Lung (tissue), 11 donors: ENCODE measurements at regions not wholly inside any gene's neighbourhood (a gene's known extent, or its start where the extent isn't known, plus 50 kb on each side); places are given as distances from the start of the nearest gene placed in this dataset.

Experiments
- ATAC-seq: fragments of 200-7000 bp; cut with Tn5 transposase; one replicate; pipeline ENCODE4 v1.9.1; 2020; ENCODE audit warnings: moderate number of reproducible peaks; ENCODE audit not compliant: insufficient read depth, low FRiP score
- DNase-seq, 3 donors: peaks; one replicate each; pipeline ENCODE4 v3.0.0-alpha.2; 2013 to 2017
- H3K27ac ChIP-seq, 2 donors: one replicate each; pipeline ENCODE4 v1.5.1; 2013; ENCODE audit warnings: mild to moderate bottlenecking in 2 of 2, moderate library complexity in 2 of 2, control low read depth in 1 of 2, inconsistent platforms in 1 of 2, low read depth in 1 of 2, low read length in 1 of 2
- H3K27me3 ChIP-seq, 3 donors: one replicate each; pipeline ENCODE4 v1.5.1; 2013; ENCODE audit warnings: low read length in 2 of 3; ENCODE audit not compliant: control insufficient read depth in 3 of 3, insufficient read depth in 3 of 3
- H3K36me3 ChIP-seq, 4 donors: one replicate each; pipeline ENCODE4 v1.5.1; 2013; ENCODE audit warnings: low read length in 4 of 4, mild to moderate bottlenecking in 1 of 4, moderate library complexity in 1 of 4; ENCODE audit not compliant: control insufficient read depth in 4 of 4, insufficient read depth in 4 of 4
- H3K4me1 ChIP-seq, 5 donors: one replicate each; pipeline ENCODE4 v1.5.1; 2013; ENCODE audit warnings: low read length in 5 of 5, mild to moderate bottlenecking in 2 of 5, moderate library complexity in 1 of 5; ENCODE audit not compliant: control insufficient read depth in 5 of 5, insufficient read depth in 5 of 5
- H3K4me3 ChIP-seq: one replicate; pipeline ENCODE4 v1.5.1; 2013; ENCODE audit warnings: mild to moderate bottlenecking, control low read depth, moderate library complexity
- H3K9ac ChIP-seq, 2 donors: one replicate each; pipeline ENCODE4 v1.5.1; 2013; ENCODE audit warnings: low read length in 2 of 2, control low read depth in 1 of 2; ENCODE audit not compliant: insufficient read depth in 1 of 2
- H3K9me3 ChIP-seq, 4 donors: one replicate each; pipeline ENCODE4 v1.5.1; 2013; ENCODE audit warnings: low read length in 3 of 4, mild to moderate bottlenecking in 1 of 4, moderate library complexity in 1 of 4; ENCODE audit not compliant: control insufficient read depth in 4 of 4, insufficient read depth in 3 of 4
- WGBS, 2 donors: extraction: QIAGEN DNeasy Blood & Tissue Kit; methylation state at CpG; one replicate each; pipeline ENCODE4 v1.1.7; 2013; 5-methylcytosine and 5-hydroxymethylcytosine counted together
- TF ChIP-seq, protein P1 (sequence below): IDR thresholded peaks from 2 replicates; pipeline ENCODE4 v1.5.1; 2012; ENCODE audit warnings: mild to moderate bottlenecking; ENCODE audit errors: control extremely low read depth, extremely low read depth
- donor health status: control.
- donor health status: control.
- donor health status: Bipolar disorder and iron deficiency.
- donor health status: healthy.
- donor health status: DM: yes; HTN: yes; CAD: no.

GRCh38 chr2:9697909-9698308 lies 67.1 kb upstream of the YWHAQ start:
- DNase-seq (no peak), ATAC-seq (no peak)
- TF ChIP-seq, protein P1, sequence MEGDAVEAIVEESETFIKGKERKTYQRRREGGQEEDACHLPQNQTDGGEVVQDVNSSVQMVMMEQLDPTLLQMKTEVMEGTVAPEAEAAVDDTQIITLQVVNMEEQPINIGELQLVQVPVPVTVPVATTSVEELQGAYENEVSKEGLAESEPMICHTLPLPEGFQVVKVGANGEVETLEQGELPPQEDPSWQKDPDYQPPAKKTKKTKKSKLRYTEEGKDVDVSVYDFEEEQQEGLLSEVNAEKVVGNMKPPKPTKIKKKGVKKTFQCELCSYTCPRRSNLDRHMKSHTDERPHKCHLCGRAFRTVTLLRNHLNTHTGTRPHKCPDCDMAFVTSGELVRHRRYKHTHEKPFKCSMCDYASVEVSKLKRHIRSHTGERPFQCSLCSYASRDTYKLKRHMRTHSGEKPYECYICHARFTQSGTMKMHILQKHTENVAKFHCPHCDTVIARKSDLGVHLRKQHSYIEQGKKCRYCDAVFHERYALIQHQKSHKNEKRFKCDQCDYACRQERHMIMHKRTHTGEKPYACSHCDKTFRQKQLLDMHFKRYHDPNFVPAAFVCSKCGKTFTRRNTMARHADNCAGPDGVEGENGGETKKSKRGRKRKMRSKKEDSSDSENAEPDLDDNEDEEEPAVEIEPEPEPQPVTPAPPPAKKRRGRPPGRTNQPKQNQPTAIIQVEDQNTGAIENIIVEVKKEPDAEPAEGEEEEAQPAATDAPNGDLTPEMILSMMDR, result no peak
- no peaks in the 10 kb centered on the region for H3K36me3 ChIP-seq
- H3K9me3 ChIP-seq, result peaks cover 0 to 1% (median 0%) of the 10 kb centered on the region in 4 donors
- WGBS, 2 donors, result 83 to 86% methylated on average over 5 of the region's 5 CpGs
- peaks cover 0 to 1% (median 0%) of the 10 kb centered on the region in 5 donors for H3K4me1 ChIP-seq
- H3K27me3 ChIP-seq, result no peaks in the 10 kb centered on the region
- H3K9ac ChIP-seq, result no peak overlapping the region
- no peak overlapping the region for H3K27ac ChIP-seq
- H3K4me3 ChIP-seq, result no peak overlapping the region

- no peak overlapping the region for H3K9ac ChIP-seq
- H3K9me3 ChIP-seq, result peaks cover 0 to 1% (median 0%) of the 10 kb centered on the region in 4 donors
- no peak overlapping the region for H3K27ac ChIP-seq
- no peak for ATAC-seq
- no peaks in the 10 kb centered on the region for H3K36me3 ChIP-seq
- H3K27me3 ChIP-seq, result no peaks in the 10 kb centered on the region
- TF ChIP-seq, protein P1, result no peak
- no peak for DNase-seq
- peaks cover 0 to 5% (median 0%) of the 10 kb centered on the region in 5 donors for H3K4me1 ChIP-seq
- 85 to 87% methylated on average over 15 of the region's 15 CpGs for WGBS, 2 donors
- no peak overlapping the region for H3K4me3 ChIP-seq
These were observed 68.6 kb upstream of the YWHAQ start for GRCh38 chr2:9699139-9700108.

DNA sequence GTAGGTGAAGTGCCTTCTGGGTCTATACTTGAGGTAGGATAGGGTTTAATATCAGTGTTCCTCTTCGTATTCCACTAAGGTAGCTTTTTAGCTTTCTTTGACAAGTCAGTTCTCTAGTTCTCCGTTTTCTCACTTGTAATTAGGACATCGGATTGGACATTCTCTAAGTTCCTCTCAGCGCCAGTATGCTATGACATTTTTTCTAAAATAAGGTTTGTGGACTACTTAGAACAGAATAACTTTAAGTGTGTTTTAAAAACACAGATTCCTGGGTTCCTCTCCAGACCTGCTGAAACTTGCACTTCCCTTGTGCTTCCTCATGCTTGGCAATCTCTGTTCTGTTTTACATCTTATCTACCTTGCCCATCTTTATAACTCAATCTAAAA lies 69.3 kb upstream of the YWHAQ start:
- Histone ChIP-seq H3K9ac (no peak overlapping the region), H3K4me3 (no peak overlapping the region), H3K36me3 (no peaks in the 10 kb centered on the region), H3K27me3 (no peaks in the 10 kb centered on the region), H3K27ac (no peak overlapping the region), H3K4me1 (peaks cover 0 to 4% (median 0%) of the 10 kb centered on the region in 5 donors), H3K9me3 (peaks cover 0 to 1% (median 0%) of the 10 kb centered on the region in 4 donors)
- ATAC-seq, result no peak
- TF ChIP-seq, protein P1, result no peak
- WGBS, 2 donors, result 79 to 90% methylated on average over 4 of the region's 4 CpGs
- no peak for DNase-seq
